ENCODE measurements at regions not wholly inside any gene's neighbourhood (a gene's known extent, or its start where the extent isn't known, plus 50 kb on each side); places are given as distances from the start of the nearest gene placed in this dataset.

DNA sequence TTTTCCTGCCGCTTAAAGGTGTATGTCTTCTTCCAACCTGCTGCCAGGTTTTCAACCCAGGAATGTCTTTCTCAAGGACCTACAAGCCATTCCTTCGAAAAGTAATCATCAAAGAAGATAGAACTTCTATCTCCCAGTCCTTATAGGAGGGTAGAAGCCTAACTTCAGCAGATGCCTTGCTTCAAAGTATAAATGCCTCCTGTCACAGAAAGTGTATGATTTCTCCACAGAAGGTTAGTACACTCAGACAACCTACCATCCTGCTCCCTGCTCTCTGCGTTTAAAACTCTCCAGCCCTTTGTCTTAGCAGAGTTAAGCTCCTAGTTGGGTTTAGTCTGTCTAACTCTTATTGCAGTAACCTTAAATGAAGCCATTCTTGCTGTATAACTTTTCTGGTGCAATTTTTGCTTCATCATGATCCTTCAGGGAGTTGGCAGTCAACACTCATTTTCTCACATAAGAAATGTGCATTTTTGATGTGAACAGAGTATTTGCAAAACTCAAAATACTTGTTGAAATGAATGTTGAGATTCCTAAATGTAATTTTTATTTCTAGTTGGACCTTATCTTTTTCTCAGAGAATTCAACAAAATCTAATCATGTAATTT lies 737.5 kb downstream of the LIG4 start:
- RAD21 ChIA-PET (ENCODE audit: low non-redundant PET in 1 of 2, low total read pairs in 2 of 2, uncharacterized antibody in 2 of 2, unreplicated experiment in 2 of 2): no interaction called here
- no peaks in the 10 kb centered on the region for H3K9me2 ChIP-seq (ENCODE audit: insufficient read depth)

DNA sequence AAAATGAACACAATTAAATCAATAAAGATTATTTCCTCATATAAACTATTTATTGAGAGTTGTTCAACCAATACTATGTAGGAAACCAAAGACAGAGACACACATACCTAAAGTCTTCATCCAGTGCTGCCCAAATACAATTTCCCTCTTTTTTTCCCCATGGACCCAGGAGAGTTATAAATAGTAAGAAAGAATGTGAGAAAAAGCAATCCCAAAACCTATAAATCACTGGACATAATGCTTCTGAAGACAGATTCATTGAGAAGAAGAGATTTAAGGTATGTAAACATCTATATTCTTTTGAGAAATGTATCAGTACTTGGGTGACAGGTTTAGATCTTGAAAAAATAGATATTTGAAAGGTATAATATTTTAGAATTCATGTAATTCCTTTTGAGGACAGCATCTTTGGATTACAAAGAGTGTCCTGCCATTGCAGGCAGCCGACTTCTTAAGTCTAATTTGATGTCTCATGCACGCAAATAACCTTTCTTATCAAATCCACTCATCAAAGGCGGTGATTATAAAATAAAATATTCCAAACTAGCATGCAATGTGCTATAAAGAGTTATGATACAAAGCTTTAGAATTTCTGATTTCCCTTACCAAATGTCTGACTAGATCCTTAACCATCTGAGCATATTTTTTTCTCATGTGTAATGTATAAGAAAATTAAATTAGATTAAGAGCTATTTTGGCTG lies 739.4 kb downstream of the LIG4 start:
- no peaks in the 10 kb centered on the region for H4K20me1 ChIP-seq (ENCODE audit: insufficient read depth)
- no peak for DNase-seq (ENCODE audit: low read depth, low spot score)
- no peak overlapping the region for H3K4me2 ChIP-seq (ENCODE audit: low read length)
- BruUV-seq (replicated peaks): no TSS peak
- H3K9me2 ChIP-seq (ENCODE audit: insufficient read depth): no peaks in the 10 kb centered on the region
- no peak overlapping the region for H2AFZ ChIP-seq (ENCODE audit: low read depth, low read length, poor library complexity, severe bottlenecking)
- peaks cover 16 to 31% of the 10 kb centered on the region in 2 experiments; a peak in 2 of 4 replicates for H3K9me3 ChIP-seq (ENCODE audit: control insufficient read depth in 1 of 2, insufficient read depth in 1 of 2, low read depth in 1 of 2, low read length in 2 of 2)
- ChIA-PET POLR2A (no interaction called here), CTCF (no interaction called here), RAD21 (ENCODE audit: low non-redundant PET in 1 of 2, low total read pairs in 2 of 2, uncharacterized antibody in 2 of 2, unreplicated experiment in 2 of 2) (no interaction called here)
- H3K27me3 ChIP-seq (ENCODE audit: insufficient read depth, low read length): no peaks in the 10 kb centered on the region
- no peaks in the 10 kb centered on the region for H3K36me3 ChIP-seq (ENCODE audit: control insufficient read depth in 1 of 2, insufficient read depth in 2 of 2, low read length in 2 of 2)
- no peaks in the 10 kb centered on the region for H3K4me1 ChIP-seq (ENCODE audit: control insufficient read depth in 1 of 2, insufficient read depth in 2 of 2, low read length in 2 of 2)
- intact Hi-C loops (cut with micrococcal nuclease): no loop called here
- H3K27ac ChIP-seq (ENCODE audit: low read depth, low read length): no peak overlapping the region
- H3K4me3 ChIP-seq (replicated peaks in 1 of 2; ENCODE audit: low read depth in 1 of 2, low read length in 2 of 2): no peak overlapping the region
- no peak for ATAC-seq
- no peak for TF ChIP-seq SIN3A (IDR thresholded peaks at IDR 0.05; ENCODE audit: low read depth)
- no peaks in the 10 kb centered on the region for H3K79me2 ChIP-seq (ENCODE audit: insufficient read depth, low read length)
- H3K9ac ChIP-seq (ENCODE audit: low read length): no peak overlapping the region

More for the DNA sequence above, 737.5 kb downstream of the LIG4 start:
- Histone ChIP-seq H3K9ac (ENCODE audit: low read length) (no peak overlapping the region), H3K36me3 (ENCODE audit: control insufficient read depth in 1 of 2, insufficient read depth in 2 of 2, low read length in 2 of 2) (no peaks in the 10 kb centered on the region), H3K79me2 (ENCODE audit: insufficient read depth, low read length) (no peaks in the 10 kb centered on the region), H2AFZ (ENCODE audit: low read depth, low read length, poor library complexity, severe bottlenecking) (no peak overlapping the region), H3K9me3 (ENCODE audit: control insufficient read depth in 1 of 2, insufficient read depth in 1 of 2, low read depth in 1 of 2, low read length in 2 of 2) (peaks cover 19 to 32% of the 10 kb centered on the region in 2 experiments; a peak in 2 of 4 replicates), H3K4me3 (replicated peaks in 1 of 2; ENCODE audit: low read depth in 1 of 2, low read length in 2 of 2) (no peak overlapping the region), H4K20me1 (ENCODE audit: insufficient read depth) (no peaks in the 10 kb centered on the region), H3K27ac (ENCODE audit: low read depth, low read length) (no peak overlapping the region), H3K27me3 (ENCODE audit: insufficient read depth, low read length) (no peaks in the 10 kb centered on the region), H3K4me2 (ENCODE audit: low read length) (no peak overlapping the region), H3K4me1 (ENCODE audit: control insufficient read depth in 1 of 2, insufficient read depth in 2 of 2, low read length in 2 of 2) (no peaks in the 10 kb centered on the region)
- no TSS peak for BruUV-seq (replicated peaks)
- DNase-seq (ENCODE audit: low read depth, low spot score) (no peak), ATAC-seq (no peak)
- POLR2A ChIA-PET: no interaction called here
- CTCF ChIA-PET: no interaction called here
- TF ChIP-seq SIN3A (IDR thresholded peaks at IDR 0.05; ENCODE audit: low read depth) (no peak), RAD21 (IDR thresholded peaks at IDR 0.05; ENCODE audit: low read depth) (no peak), ZNF274 (IDR thresholded peaks at IDR 0.05; ENCODE audit: low read depth, low read length) (no peak), TCF7L2 (IDR thresholded peaks at IDR 0.05; ENCODE audit: borderline replicate concordance, extremely low read depth, insufficient read depth, insufficient read length) (no peak), CEBPB (IDR thresholded peaks at IDR 0.05; ENCODE audit: low read depth) (no peak), POLR2A (IDR thresholded peaks at IDR 0.05; ENCODE audit: borderline replicate concordance, extremely low read depth, insufficient read depth, insufficient read length) (no peak), EGR1 (IDR thresholded peaks at IDR 0.05; ENCODE audit: low read depth) (no peak), SRF (IDR thresholded peaks at IDR 0.05; ENCODE audit: low read depth) (no peak)
- TF ChIP-seq, protein P1, sequence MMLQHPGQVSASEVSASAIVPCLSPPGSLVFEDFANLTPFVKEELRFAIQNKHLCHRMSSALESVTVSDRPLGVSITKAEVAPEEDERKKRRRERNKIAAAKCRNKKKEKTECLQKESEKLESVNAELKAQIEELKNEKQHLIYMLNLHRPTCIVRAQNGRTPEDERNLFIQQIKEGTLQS (IDR thresholded peaks at IDR 0.05): no peak
- intact Hi-C loops (cut with micrococcal nuclease): no loop called here
